CMK (cell line): ENCODE measurements at regions not wholly inside any gene's neighbourhood (a gene's known extent, or its start where the extent isn't known, plus 50 kb on each side); places are given as distances from the start of the nearest gene placed in this dataset.

ENCODE experiments used
- DNase-seq: peaks from one replicate; pipeline ENCODE4 v3.0.0-alpha.2; 2010; ENCODE audit warnings: low read depth

DNA sequence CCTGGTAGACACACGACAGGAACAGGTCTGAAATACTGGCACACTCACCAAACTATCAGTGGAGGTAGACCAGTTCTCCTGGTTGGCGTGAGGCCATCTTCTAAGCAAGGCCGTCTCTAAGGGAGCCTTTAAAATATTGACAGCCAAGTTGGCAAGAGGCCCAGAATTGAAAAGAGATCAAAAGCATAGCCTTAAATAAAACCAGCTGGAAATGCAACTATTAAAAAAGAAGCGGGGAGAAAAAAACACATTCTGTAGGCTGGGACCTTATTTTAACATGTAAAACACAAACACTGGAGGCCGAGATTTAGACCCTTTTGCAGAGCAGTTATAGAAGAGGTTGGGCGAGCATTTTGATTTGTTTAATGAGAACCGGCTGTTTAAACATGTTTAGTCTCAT lies 233.0 kb upstream of the CLNK start:
- no peak for DNase-seq

DNA sequence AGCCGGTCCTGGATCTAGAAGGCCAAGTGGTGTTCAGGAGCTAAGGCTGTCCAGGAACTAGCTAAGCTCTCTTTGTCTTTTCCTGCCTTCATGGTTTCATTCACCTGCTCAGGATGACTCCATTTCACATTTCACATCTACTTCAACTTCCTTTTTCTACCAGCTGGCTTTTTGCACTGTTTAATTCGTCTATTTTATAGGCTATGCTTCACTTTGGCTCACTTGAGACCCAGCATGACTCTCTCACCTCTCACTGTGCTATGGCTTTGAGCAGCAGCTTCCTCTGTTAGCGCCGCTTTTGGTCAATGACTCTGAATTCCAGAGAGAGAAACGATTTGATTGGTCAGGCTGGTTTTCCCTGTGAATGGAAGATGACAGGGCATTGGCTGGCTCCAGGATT lies 213.5 kb upstream of the CLNK start:
- DNase-seq: no peak

DNA sequence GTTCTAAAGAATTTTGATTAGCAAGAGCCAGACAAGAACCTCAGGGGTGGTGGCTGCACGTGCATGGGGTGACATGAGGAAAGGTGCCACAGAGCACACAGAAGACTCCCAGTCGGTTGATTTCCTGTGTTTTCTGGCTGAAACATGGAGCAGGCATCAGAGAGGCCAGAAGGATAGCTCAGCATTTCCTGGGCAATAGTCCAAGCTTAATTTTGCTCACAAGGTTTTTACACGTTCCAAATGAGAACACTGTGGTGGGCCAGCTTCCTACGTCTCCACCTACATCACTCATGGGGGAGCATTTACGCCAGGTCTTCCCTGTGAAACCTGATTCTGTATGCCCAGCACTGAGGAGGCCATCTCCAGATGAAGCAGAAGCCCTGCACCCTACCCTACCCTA lies 212.5 kb upstream of the CLNK start:
- DNase-seq: no peak

DNA sequence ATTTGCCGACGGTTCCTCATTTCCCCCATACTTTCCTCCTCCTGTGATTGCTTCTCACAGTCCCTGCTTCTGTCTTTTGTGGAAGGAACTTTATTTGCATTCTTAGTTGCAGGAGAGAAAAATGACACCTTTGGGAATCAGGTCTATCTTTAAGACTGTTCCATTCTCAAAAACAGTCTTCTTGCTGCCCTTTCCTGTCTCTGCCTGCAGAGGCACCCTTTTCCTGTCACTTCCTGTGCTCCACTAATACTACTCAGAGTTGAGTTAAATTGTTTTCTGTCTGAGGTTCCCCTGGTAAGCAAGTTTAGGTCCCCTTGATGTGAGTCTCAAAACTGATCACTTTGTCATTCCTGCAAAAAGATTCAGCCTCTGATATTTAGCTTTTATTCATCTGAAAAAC lies 208.8 kb upstream of the CLNK start:
- DNase-seq: no peak

DNA sequence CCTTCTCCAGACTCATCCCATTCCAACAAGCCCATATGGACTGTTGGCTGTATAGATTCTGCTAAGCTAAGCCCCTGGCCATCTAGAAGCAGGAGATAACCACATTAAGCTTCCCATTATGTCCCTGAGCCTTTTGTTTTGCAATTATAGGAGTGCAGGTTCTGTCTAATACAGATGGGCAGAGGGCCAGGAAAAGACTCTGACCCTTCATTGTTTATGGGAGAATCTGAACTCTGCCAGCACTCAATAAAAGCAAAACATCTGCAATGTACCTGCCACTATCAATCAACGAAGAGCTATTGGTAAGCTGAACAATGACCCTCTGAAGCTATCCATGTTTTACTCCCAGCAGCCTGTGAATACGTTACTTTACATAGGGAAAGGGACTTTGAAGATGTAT lies 207.3 kb upstream of the CLNK start:
- DNase-seq: no peak

DNA sequence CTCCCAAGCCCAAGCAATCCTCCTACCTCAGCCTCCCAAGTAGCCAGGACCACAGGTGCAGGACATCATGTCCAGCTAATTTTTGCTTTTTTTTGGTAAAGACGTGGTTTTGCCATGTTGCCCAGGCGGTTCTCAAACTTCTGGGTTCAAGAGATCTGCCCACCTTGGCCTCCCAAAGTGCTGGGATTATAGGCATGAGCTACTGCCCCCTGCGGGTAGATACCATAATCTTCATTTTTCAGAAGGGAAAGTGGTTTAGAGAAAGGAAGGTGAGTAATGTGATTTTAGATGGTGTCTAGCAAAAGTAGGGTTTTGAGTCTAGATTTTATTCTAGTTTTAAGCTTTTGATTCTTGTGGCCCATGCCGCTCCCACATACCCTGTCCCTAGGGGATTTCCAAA lies 205.3 kb upstream of the CLNK start:
- no peak for DNase-seq

DNA sequence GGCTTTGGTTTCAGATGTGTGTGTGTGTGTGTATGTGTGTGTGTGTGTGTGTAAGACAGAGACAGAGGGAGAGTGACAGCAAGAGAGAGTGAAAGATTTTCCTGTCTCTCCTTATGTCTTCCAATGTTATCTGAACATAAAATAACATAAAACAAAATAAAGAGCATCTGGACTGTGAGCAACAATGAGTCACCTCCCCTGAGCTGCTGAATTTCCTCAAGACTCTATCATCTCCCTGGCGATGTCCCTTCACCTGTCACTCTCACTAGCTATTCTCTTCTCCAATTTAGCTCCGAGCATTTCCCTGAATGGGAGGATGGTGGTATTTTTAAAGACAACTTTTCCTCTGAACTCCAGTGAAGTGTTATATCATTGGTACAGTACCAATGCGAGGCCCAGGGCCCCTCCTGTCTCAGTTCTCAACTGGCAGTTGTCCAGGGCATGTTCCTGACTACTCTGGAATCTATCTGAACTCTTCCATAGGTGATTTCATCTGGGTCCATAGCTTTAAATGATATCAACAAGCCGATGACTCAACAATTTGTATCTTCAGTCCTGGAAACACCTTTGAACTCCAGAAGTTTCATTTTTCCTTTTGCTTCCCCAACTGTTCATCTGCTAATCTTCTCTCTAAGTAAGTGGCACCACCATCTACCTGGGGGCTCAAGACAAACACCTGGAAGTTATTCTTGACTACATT lies 195.0 kb upstream of the CLNK start:
- DNase-seq: no peak

DNA sequence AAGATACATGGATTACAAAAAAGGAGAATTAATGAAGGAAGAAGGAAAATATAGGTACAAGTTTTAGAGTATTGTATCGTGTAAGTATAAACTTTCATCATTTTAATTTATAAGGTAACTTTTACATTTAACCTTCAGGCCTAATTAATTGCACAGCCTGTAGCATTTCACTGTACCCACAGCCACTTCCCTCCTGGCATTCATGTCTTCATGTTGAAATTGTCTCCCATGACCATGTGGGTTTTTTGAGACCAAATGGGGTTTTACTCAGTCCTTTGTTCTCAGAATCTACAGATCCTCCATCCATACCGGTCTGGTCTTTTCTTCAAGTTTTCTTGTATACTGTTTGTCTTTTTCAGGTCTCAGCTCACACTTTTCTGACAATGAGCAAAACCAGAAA lies 194.3 kb upstream of the CLNK start:
- DNase-seq: no peak

DNA sequence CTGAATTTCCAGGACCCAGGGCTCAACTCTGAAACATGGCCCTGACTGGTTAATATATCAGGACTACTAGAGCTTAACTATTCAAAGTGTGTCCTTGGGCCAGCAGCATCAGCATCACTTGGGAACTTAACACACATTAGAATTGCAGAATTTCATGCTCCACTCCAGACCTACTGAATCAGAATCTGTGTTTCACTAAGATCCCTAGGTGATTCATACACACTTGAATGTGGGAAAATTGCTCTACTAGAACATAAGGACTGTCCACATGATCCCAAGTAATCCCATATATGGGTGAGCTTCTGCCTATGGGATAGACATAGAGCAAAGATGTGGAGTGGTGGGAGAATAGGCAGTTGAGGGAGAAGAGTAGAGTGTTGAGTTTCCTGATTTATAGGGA lies 192.5 kb upstream of the CLNK start:
- no peak for DNase-seq

DNA sequence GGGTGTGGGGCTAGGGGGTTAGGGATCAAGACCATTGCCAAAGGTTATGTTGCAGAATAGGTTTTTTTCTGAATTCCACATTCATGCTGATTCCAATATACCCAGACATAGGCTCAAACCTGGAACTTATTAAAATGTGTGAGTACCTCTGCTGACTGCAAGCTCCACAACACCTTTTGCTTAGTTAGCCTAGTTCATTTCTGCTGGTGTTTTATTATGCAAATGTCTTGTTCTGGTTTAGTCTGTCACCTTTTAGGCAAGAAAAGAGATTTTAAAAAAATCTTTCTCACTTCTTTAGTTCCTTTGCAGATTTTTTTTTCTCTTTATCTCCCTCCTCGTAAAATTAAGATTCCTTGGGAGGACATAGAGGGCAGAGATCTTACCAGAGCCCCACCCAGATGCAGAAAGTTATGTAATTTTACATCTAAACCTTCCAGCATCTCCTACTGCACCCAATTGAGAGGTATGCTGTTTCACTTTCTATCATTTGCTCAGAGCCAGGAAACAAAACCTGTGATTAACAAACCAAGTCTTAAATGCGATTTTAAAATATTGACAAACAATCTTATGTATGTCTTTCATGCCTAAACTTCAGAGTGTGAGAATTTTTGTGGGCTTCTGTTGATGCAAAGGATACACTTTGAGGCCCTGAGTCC lies 190.7 kb upstream of the CLNK start:
- no peak for DNase-seq

DNA sequence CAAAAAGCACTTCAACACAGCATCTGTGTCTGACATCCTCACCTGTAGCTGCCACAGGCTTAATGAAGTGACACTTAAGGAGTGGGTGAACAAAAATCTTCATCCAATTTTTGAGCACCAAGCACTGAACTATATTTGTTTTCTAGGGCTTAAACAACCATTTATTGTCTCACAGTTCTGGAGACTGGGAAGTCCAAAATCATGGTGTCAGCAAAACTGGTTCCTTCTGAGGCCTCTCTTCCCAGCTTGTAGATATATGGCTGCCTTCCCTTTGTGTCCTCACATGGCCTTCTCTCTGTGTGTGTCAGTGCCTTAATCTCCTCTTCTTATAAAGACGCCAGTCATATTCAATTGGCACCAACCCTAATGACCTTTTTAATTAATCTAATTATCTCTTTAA lies 189.2 kb upstream of the CLNK start:
- no peak for DNase-seq

DNA sequence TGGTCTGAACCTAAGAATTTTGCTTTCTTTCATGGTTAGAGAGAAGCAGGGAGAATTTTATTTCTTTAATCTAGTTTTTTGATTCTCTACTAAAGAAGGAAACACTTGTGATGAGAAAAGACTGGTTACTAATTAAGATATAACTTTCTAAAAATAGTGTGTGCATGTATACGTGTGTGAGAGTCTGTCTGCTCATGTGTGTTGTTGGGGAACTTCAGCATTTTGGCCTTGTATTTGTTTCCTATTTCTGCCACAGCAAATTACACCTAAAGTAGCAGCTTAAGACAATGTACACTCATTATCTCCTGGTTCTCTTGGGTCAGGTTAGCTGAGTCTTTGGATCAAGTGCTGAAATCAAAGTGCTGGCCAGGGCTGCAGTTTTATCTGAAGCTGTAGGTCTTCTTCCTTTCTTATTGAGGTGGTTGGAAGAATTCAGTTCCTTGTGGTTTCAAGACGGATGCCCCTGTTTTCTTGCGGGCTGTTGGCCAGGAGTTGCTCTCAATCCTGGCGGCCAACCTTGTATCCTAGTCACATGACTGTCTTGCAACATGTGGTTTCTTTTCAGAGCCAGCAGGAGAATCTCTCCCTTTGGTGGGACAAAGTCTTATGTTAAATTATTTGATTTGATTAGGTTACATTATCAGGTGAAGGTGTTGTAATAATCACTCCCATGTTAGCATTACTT lies 188.4 kb upstream of the CLNK start:
- DNase-seq: no peak

DNA sequence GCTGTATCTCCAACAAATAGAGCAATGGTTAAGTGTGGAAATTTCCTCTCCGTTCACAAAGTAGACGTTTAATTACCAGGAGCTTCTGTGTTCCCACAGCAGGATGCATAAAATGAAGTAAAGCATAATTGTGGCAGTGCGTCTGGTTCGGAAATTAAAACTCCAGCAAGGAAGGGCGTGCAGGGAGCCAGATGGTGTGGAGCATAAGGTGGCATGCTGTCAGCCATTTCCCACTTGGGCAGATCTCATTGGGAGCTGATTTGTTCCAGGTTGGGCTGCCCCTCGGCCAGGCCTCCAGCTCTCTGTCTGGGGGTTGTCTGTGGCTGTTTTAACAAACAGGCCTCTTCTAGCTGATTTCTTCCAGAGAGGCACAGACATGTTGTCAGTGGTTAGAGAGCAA lies 182.1 kb upstream of the CLNK start:
- no peak for DNase-seq

DNA sequence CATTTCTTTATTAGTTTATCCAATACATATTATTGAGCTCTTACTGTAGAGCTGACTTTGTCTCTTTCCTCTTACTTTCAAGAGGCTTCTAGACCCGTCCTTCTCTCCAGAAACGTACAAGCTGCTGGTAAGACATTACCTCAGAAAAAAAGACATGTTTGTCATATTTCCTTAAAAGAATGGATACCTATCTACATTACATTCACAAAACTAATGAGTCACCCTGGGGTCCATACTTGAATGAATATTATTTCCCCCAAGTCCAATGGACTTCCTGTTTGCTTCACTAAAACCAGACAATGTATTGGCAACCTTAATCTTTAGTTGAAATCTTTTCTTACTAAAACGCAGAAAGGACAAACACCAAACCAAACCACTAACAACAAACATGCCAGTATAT lies 176.5 kb upstream of the CLNK start:
- DNase-seq: no peak

DNA sequence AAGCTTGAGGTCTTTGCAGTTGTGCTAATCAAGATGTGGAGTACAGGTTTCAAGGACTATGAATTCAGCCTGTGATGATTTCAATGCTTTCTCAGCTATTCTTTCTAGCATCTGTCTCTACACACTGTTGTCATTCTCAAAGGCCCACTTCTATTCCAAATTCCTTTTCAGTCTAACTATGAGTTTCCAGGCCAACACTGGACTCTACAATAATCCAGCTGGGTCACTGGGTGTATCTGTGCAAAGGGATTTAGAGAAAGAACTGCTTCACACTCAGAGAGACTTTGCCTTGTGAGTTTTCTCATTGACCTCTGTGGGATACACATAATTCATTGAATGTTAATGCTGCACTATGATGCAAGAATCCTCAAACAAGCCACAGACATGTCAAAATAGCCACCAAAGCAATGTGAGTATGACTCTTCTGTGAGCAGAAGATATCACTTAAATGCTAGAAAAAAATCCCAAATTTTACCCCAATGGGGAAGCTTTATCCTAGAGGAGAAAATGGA lies 171.8 kb upstream of the CLNK start:
- no peak for DNase-seq

DNA sequence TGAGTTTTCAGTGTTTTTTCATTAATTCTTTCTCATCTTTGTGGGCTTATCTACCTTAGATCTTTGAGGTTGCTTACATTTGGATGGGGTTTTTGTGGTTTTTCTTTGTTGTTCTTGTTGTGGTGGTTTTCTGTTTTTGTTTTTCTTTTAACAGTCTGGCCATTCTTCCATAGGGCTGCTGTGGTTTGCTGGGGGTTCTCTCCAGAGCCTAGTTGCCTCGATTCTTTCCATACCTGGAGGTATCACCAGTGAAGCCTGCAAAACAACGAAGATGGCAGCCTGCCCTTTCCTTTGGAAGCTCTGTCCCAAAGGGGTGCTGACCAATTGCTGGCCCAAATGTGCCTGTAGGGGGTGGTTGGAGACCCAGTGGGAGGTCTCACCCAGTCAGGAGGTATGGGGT lies 168.6 kb upstream of the CLNK start:
- no peak for DNase-seq

DNA sequence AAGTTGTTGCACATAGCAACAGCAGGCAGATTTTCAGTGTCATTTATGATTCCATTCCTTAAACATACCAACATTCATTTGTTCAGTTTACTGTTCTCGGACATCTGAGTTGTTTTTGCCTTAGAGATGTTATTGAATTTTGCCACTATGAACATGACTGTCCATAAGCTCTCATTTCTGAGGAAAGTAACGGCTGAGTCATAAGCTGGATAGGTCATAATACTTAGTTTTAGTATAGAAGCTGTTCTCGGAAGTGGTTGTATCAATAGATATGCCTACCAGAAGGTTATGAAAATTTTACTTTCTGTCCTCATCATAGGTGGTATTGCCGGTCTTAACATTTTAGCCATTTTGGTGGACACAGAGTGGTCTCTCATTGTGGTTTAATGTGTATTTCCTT lies 157.1 kb upstream of the CLNK start:
- DNase-seq: no peak

DNA sequence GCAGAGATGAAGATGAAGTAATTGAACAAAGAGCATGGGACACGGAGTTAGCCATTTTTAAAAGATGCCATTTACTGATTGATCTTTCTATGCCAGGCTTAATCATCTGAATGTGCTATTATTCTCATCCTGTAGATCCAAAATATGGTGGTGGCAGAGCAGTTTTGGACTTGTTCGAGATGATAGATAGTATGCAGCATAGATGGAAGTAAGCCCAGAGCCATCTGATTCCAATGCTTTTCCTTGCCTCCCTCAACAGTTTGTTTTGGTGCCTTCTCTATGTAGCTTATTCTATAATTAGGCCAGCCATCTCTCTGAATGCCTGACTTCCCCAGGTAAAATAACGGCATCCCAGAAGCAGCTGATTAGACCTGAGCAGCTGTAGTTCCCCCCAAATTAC lies 152.6 kb upstream of the CLNK start:
- no peak for DNase-seq

DNA sequence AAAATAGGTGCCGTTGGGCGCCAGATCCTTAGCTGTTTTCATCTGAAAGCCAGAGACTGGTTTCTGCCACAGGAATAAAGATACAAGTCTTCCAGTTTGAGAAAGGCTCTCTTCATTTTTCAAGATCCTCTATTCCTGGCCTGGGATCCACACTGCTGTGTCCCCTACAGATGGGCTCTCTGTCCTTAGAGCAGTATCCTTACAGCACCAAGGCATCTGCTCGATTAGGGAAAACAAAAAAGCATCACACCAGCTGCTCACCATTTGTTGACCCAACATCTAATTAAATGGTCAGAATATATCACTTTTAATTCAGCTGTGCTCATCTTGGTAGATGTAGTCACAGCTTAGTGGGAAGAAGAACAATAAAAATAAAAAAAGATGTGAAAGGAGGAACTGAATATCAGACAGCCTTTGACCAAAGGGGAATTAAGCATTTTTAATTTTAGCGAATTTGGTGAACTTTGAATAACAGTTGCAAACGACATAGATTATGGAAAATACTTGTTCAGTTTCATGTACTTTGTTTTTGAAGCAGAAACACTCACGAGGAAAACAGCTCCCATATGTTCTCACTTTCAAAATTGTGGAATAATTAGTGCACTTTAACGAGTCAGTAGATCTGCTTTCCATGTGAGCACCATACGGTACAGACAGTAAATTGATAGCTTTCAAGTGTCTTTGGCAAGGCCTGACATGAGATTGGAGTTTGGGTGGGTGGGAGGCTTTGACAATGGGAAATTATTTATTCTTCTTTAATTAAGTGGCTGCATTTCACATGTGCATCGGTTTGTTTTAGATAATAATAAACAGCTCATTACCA lies 148.4 kb upstream of the CLNK start:
- DNase-seq: no peak

DNA sequence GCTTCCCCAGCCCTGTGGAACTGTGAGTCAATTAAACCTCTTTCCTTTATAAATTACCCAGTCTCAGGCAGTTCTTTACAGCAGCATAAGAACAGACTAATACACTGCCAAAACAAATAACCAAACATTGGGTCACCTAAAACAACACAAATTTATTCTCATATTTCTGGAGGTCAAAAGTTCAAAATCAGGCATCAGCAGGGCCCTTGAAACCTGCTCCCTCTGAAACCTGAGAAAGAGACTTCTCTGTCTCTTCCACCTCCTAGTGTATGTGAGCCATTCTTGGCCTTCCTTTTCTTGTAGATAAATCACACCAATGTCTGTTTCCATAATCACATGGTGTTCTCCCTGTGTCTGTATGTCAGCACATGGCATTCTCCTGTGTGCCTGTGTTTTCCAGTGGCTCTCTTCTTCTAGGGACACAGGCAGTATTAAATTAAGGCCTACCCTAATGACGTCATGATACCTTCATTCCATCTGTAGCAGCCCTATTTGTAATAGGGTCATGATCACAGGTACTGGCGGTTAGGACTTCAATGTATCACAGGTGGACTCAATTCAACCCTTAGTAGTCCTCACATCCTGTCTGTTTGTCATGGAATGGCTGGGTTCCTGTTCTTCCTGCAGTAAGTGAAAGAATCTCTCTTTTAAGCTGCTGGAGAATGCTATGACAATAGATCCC lies 147.3 kb upstream of the CLNK start:
- no peak for DNase-seq

DNA sequence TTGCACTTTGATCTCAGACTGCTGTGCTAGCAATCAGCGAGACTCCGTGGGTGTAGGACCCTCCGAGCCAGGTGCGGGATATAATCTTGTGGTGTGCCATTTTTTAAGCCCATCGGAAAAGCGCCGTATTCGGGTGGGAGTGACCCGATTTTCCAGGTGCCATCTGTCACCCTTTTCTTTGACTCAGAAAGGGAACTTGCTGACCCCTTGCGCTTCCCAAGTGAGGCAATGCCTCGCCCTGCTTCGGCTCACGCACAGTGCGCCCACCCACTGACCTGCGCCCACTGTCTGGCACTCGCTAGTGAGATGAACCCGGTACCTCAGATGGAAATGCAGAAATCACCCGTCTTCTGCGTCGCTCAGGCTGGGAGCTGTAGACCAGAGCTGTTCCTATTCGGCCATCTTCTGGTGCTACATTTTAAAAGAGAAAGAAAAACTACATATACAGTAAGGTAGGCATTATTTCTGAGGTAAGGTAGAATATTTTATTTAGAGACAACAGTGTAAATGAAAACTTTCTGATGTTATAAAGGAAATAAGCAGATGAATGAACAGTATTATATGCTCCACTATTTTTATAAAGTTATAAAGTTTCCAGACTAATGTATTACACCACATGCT lies 144.5 kb upstream of the CLNK start:
- DNase-seq: peak; percentile 4

DNA sequence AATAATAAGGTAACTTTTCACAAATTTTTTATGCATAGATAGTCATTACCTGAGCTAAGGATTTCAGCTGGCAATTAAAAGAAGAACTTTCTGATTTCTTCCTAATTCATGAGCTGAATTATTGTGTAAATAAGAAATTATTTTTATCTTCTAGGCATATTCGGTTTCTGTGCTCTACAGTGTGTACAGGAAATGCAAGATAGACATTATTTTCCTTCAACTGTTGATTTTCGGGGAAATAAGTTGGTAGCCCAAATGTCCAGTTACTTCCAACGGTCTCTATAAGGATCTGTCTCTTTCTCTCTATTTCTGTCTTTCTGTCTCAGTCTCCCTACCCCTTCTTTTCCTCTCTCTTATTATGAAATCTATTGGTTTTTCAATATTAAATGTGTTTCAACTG lies 137.3 kb upstream of the CLNK start:
- DNase-seq: no peak
